Thymus (tissue), 11 donors: ENCODE measurements at regions not wholly inside any gene's neighbourhood (a gene's known extent, or its start where the extent isn't known, plus 50 kb on each side); places are given as distances from the start of the nearest gene placed in this dataset.

ENCODE experiments used
- DNase-seq, 9 donors: peaks; one replicate each; pipeline ENCODE4 v3.0.0-alpha.2; 2013; ENCODE audit warnings: low spot score in 9 of 9, low read depth in 6 of 9, missing footprints in 1 of 9
- H3K27ac ChIP-seq, 2 donors: one replicate each; pipeline ENCODE4 v1.5.1; 2013; ENCODE audit warnings: control low read depth in 1 of 2, low read depth in 1 of 2, low read length in 1 of 2, mild to moderate bottlenecking in 1 of 2, moderate library complexity in 1 of 2
- H3K27me3 ChIP-seq, 2 donors: one replicate each; pipeline ENCODE4 v1.5.1; 2013; ENCODE audit warnings: low read length in 1 of 2; ENCODE audit not compliant: control insufficient read depth in 2 of 2, insufficient read depth in 1 of 2
- H3K36me3 ChIP-seq, 2 donors: one replicate each; pipeline ENCODE4 v1.5.1; 2013; ENCODE audit warnings: low read length in 1 of 2, mild to moderate bottlenecking in 1 of 2, moderate library complexity in 1 of 2; ENCODE audit not compliant: control insufficient read depth in 2 of 2, insufficient read depth in 2 of 2
- H3K4me1 ChIP-seq, 2 donors: one replicate each; pipeline ENCODE4 v1.5.1; 2013; ENCODE audit warnings: low read length in 2 of 2; ENCODE audit not compliant: control insufficient read depth in 2 of 2, insufficient read depth in 2 of 2
- H3K4me3 ChIP-seq, 2 donors: one replicate each; pipeline ENCODE4 v1.5.1; 2013; ENCODE audit warnings: low read length in 2 of 2, control low read depth in 1 of 2, mild to moderate bottlenecking in 1 of 2
- H3K9me3 ChIP-seq, 2 donors: one replicate each; pipeline ENCODE4 v1.5.1; 2013; ENCODE audit warnings: low read length in 1 of 2, mild to moderate bottlenecking in 1 of 2; ENCODE audit not compliant: control insufficient read depth in 2 of 2, insufficient read depth in 1 of 2
- WGBS: extraction: QIAGEN DNeasy Blood & Tissue Kit; methylation state at CpG from one replicate; pipeline ENCODE4 v1.1.7; 2013; 5-methylcytosine and 5-hydroxymethylcytosine counted together
- donor health status: healthy.

GRCh38 chr15:31555022-31555421, 228.4 kb downstream of the KLF13 start:
- Histone ChIP-seq H3K4me1 (no peaks in the 10 kb centered on the region), H3K36me3 (no peaks in the 10 kb centered on the region), H3K4me3 (no peak overlapping the region), H3K9me3 (no peaks in the 10 kb centered on the region), H3K27me3 (no peaks in the 10 kb centered on the region), H3K27ac (no peak overlapping the region)
- no peak for DNase-seq
- WGBS = 98% methylated on average over 3 of the region's 3 CpGs

DNA sequence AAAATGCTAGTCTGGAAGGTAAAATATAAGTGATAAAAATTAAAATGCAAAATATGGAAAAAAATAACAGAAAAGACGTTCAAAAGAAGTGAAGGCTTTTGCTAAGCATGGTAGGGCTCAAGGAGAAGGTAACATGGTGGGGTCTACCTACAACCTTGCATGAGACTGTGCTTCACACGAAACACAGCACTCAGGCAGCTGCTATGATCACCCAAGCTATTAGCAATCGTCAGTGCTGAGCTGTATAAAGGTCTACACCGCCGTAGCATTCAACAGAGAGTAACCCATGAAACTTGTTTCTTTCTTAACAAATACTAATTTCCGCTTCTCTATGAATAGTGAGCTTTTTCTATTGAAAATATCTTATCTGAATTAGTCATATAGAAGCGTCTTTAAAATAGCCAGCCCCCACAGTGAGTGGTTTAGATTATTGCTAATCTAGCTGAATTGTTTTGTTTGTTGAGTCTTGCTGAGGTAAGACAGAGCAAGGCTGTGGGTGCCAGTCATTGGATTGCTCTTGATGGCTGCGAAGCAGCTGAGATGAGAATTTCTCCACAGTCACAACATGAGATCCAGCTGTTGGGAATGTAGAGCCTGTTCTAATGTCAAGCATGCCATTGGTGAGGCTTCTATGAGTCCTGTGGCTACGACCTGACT, 230.0 kb downstream of the KLF13 start:
- no peak overlapping the region for H3K4me3 ChIP-seq
- no peaks in the 10 kb centered on the region for H3K27me3 ChIP-seq
- H3K36me3 ChIP-seq = no peaks in the 10 kb centered on the region
- 97% methylated on average over 9 of the region's 9 CpGs for WGBS
- no peaks in the 10 kb centered on the region for H3K9me3 ChIP-seq
- H3K27ac ChIP-seq = no peak overlapping the region
- no peaks in the 10 kb centered on the region for H3K4me1 ChIP-seq
- no peak for DNase-seq

GRCh38 chr15:31557899-31558298, 231.3 kb downstream of the KLF13 start:
- no peak for DNase-seq
- H3K4me3 ChIP-seq = no peak overlapping the region
- 93% methylated on average over 7 of the region's 7 CpGs for WGBS
- no peak overlapping the region for H3K27ac ChIP-seq
- H3K36me3 ChIP-seq = no peaks in the 10 kb centered on the region
- no peaks in the 10 kb centered on the region for H3K4me1 ChIP-seq
- H3K9me3 ChIP-seq = no peaks in the 10 kb centered on the region
- no peaks in the 10 kb centered on the region for H3K27me3 ChIP-seq

DNA sequence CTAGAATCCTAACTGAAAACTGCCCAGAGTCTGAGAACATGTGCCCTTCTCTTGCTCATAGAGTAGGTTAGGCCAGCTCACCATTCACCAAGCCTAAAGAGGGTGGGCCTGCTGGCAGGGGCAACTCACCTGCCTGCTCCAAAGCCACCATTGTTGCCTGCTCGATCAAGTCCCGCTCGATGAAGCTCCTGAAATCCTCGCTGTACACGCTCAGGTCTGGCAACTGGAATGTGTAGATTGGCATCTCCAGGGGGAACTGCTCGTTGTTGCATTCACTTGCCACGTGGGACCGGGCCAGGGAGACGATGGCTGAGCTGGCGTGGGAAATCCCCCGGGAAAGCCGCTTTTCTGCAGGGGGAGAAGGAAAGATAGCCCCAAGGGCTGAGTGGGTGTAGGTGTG, 232.2 kb downstream of the KLF13 start:
- no peaks in the 10 kb centered on the region for H3K4me1 ChIP-seq
- H3K4me3 ChIP-seq = no peak overlapping the region
- H3K27ac ChIP-seq = no peak overlapping the region
- DNase-seq = no peak
- WGBS = 96% methylated on average over 12 of the region's 12 CpGs
- no peaks in the 10 kb centered on the region for H3K36me3 ChIP-seq
- H3K9me3 ChIP-seq = no peaks in the 10 kb centered on the region
- no peaks in the 10 kb centered on the region for H3K27me3 ChIP-seq

DNA sequence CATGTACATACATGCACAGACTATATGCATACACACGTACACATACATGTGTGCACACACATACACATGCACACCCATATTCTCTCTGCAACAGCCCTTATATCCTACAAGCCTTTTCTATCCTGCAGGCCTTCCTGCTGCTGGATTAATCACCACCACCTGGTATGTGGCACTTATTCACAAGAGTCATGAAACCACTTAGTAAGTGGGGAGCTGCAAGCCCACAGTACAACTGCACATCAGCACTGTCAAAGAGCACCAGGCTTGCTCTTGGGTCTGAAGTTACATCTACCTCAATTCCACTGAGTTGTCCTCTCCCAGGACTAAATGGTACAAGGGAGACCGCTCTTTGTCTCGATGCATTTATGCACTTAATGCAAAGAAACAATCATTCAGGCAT, 233.2 kb downstream of the KLF13 start:
- no peaks in the 10 kb centered on the region for H3K27me3 ChIP-seq
- H3K27ac ChIP-seq = no peak overlapping the region
- WGBS = 98% methylated on average over 3 of the region's 3 CpGs
- H3K36me3 ChIP-seq = no peaks in the 10 kb centered on the region
- no peak for DNase-seq
- H3K4me1 ChIP-seq = no peaks in the 10 kb centered on the region
- H3K9me3 ChIP-seq = no peaks in the 10 kb centered on the region
- no peak overlapping the region for H3K4me3 ChIP-seq

GRCh38 chr15:31560643-31561042, 234.0 kb downstream of the KLF13 start:
- no peak overlapping the region for H3K4me3 ChIP-seq
- no peaks in the 10 kb centered on the region for H3K36me3 ChIP-seq
- whole genome bisulfite sequencing = 91% methylated on average over 4 of the region's 4 CpGs
- no peak overlapping the region for H3K27ac ChIP-seq
- H3K27me3 ChIP-seq = no peaks in the 10 kb centered on the region
- H3K4me1 ChIP-seq = no peaks in the 10 kb centered on the region
- DNase-seq = no peak
- no peaks in the 10 kb centered on the region for H3K9me3 ChIP-seq

DNA sequence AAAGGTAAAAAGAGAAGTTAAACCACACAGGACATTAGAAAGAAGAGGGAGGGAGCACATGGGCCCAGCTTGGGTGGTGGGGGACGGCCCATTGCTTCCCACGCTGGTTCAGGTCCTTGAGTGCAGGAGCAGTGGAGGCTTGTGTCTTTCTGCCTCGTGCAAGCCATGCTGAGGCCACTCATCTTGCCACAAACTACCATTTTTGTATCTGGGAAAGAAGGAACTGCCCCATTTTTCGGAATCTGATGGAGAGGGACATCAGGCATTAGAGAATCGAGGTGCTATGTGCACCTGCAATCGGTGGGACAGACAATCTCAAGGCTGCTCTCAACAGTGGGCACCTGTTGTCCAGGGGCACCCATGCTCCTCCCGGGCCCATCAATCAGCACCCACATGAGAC, 234.5 kb downstream of the KLF13 start:
- no peak for DNase-seq
- WGBS = 80% methylated on average over 7 of the region's 7 CpGs
- H3K9me3 ChIP-seq = no peaks in the 10 kb centered on the region

GRCh38 chr15:31563001-31563400, 236.4 kb downstream of the KLF13 start:
- Histone ChIP-seq H3K4me3 (no peak overlapping the region), H3K9me3 (no peaks in the 10 kb centered on the region), H3K36me3 (no peaks in the 10 kb centered on the region), H3K27me3 (no peaks in the 10 kb centered on the region), H3K4me1 (no peaks in the 10 kb centered on the region), H3K27ac (no peak overlapping the region)
- 97% methylated on average over 5 of the region's 5 CpGs for WGBS
- DNase-seq = no peak

More for the DNA sequence above, 234.5 kb downstream of the KLF13 start:
- H3K4me3 ChIP-seq = no peak overlapping the region
- no peaks in the 10 kb centered on the region for H3K4me1 ChIP-seq
- no peaks in the 10 kb centered on the region for H3K36me3 ChIP-seq
- H3K27me3 ChIP-seq = no peaks in the 10 kb centered on the region
- H3K27ac ChIP-seq = no peak overlapping the region

GRCh38 chr15:31563421-31563820, 236.8 kb downstream of the KLF13 start:
- Histone ChIP-seq H3K9me3 (no peaks in the 10 kb centered on the region), H3K4me1 (no peaks in the 10 kb centered on the region), H3K4me3 (no peak overlapping the region), H3K27me3 (no peaks in the 10 kb centered on the region), H3K27ac (no peak overlapping the region), H3K36me3 (no peaks in the 10 kb centered on the region)
- 99% methylated on average over 3 of the region's 3 CpGs for WGBS
- DNase-seq = no peak

GRCh38 chr15:31567861-31568260, 241.2 kb downstream of the KLF13 start:
- H3K9me3 ChIP-seq = no peaks in the 10 kb centered on the region
- H3K4me1 ChIP-seq = no peaks in the 10 kb centered on the region
- no peak overlapping the region for H3K4me3 ChIP-seq
- 88% methylated on average over 2 of the region's 2 CpGs for WGBS
- no peaks in the 10 kb centered on the region for H3K27me3 ChIP-seq
- H3K36me3 ChIP-seq = no peaks in the 10 kb centered on the region
- no peak overlapping the region for H3K27ac ChIP-seq
- DNase-seq = no peak
